GM20000 (cell line): ENCODE measurements at regions not wholly inside any gene's neighbourhood (a gene's known extent, or its start where the extent isn't known, plus 50 kb on each side); places are given as distances from the start of the nearest gene placed in this dataset.
"Not testable (repeated sequence)": the region's sequence is repeated elsewhere in the genome, so short reads cannot be mapped to it uniquely, and the experiment has no call there.

Experiments
- DNase-seq: peaks from one replicate; pipeline ENCODE4 v3.0.0; 2012; ENCODE audit warnings: low spot score
- TF ChIP-seq, protein P1 (sequence below): IDR thresholded peaks from 2 replicates; pipeline ENCODE4 v1.5.1; 2012; ENCODE audit warnings: mild to moderate bottlenecking, control low read depth; ENCODE audit errors: extremely low read depth, missing control alignments

- DNase-seq = no peak
- TF ChIP-seq, protein P1, sequence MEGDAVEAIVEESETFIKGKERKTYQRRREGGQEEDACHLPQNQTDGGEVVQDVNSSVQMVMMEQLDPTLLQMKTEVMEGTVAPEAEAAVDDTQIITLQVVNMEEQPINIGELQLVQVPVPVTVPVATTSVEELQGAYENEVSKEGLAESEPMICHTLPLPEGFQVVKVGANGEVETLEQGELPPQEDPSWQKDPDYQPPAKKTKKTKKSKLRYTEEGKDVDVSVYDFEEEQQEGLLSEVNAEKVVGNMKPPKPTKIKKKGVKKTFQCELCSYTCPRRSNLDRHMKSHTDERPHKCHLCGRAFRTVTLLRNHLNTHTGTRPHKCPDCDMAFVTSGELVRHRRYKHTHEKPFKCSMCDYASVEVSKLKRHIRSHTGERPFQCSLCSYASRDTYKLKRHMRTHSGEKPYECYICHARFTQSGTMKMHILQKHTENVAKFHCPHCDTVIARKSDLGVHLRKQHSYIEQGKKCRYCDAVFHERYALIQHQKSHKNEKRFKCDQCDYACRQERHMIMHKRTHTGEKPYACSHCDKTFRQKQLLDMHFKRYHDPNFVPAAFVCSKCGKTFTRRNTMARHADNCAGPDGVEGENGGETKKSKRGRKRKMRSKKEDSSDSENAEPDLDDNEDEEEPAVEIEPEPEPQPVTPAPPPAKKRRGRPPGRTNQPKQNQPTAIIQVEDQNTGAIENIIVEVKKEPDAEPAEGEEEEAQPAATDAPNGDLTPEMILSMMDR = no peak
Observed at GRCh38 chr6:11845664-11846577, 67.3 kb upstream of the ADTRP start.

GRCh38 chr6:11842795-11843194 lies 64.2 kb upstream of the ADTRP start:
- not testable (repeated sequence) for DNase-seq

GRCh38 chr6:11835065-11835464 lies 56.5 kb upstream of the ADTRP start:
- DNase-seq = no peak
- TF ChIP-seq, protein P1 = no peak

DNA sequence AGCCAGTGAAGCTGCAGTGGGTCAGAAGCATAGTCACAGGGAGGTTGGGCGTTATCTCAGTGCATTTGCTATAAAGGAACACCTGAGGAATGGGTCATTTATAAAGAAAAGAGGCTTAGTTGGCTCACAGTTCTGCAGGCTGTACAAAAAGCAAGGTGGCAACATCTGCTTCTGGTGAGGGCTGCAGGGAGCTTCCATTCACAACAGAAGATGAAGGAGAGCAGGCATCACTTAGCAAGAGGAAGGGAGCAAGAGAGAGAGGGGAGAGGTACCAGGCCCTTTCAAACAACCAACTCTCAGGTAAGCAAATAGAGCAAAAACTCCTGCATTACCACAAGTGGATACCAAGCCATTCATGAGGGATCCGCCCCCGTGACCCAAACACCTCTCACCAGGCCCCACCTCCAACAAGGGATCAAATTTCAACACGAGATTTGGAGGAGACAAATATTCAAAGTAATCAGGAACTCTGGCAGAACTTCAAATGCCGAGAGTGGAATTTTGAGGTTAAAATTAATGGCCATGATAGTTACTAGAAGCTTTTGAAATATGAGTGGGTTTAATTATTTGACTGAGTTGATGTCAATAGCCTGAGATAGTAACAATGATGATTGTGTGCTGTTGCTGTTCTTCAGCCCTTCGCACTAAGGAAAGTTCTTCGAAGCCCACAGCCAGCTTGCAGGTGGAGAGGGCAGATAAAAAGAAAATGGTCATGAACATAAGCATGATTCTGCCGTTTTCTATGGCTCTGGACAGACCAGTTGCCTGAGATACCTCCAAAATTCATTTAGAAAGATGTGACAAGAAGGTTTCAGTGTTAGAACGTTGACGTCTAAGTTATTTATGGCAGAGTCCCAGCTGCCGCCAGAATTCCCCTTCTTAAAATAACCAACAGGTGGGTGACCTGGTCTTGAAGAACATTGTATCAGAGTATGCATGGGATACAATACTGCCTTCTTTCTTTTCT lies 55.3 kb upstream of the ADTRP start:
- TF ChIP-seq, protein P1 = no peak
- DNase-seq = peak; percentile 54

DNA sequence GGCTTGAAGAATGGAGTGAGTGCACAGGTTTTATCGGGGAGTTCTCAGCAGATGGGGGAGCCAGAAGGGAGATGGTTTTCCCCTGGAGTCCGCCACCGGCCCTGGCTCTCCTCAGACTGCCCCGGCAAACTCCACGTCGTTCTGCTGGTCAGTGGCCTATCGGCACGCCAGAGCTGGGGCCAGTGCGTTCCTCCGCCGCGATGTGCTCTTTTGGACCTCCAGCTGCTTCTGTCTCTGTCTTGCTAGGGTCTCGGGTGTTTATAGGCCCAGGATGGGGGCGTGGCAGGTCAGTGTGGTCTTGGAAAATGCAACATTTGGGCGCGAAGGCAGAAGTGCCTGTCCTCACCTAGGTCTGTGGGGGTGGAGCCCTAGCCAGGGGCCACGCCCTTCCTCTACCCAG lies 53.0 kb upstream of the ADTRP start:
- no peak for DNase-seq
- TF ChIP-seq, protein P1 = no peak

GRCh38 chr6:11830520-11830919 lies 51.9 kb upstream of the ADTRP start:
- DNase-seq = no peak
- TF ChIP-seq, protein P1 = no peak

DNA sequence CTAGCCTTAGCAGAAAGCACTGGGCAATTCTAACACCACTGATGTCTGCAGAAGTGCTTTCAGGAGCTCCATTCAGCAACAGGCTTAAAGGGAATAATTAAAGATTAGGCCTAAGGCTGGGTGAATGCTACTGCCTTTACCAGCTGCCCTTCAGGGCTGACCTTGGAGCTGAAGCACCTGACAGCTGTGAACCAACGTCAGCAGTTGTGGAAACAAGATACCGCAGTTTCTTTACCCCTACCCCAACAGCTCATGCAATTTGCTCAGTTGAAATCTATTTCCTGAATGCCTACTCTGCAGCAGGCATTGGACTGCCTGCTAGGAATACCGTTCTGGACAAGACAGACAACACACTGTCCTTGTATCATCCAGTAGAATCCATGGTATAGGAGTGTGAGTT lies 51.5 kb upstream of the ADTRP start:
- no peak for DNase-seq
- TF ChIP-seq, protein P1 = no peak
